Fibroblast of the aortic adventitia (primary cell): ENCODE measurements at regions not wholly inside any gene's neighbourhood (a gene's known extent, or its start where the extent isn't known, plus 50 kb on each side); places are given as distances from the start of the nearest gene placed in this dataset.
"Not testable (repeated sequence)": the region's sequence is repeated elsewhere in the genome, so short reads cannot be mapped to it uniquely, and the experiment has no call there.

Experiments used
- DNase-seq: peaks from one replicate; pipeline ENCODE4 v3.0.0-alpha.2; 2010; ENCODE audit warnings: low read depth
- H3K4me3 ChIP-seq: 2 replicates; pipeline ENCODE4 v1.5.1; 2011; ENCODE audit warnings: low read depth, mild to moderate bottlenecking, control low read depth, low read length, moderate library complexity
- CTCF ChIP-seq: IDR thresholded peaks from 2 replicates; pipeline ENCODE4 v1.5.1; 2011; ENCODE audit warnings: mild to moderate bottlenecking, low read length, control low read depth, inconsistent platforms; ENCODE audit not compliant: insufficient read depth

- no peak for DNase-seq
- no peak overlapping the region for H3K4me3 ChIP-seq
- TF ChIP-seq CTCF = no peak
These were observed 176.1 kb downstream of the KLF13 start for GRCh38 chr15:31502541-31503229.

GRCh38 chr15:31503256-31503655 lies 176.6 kb downstream of the KLF13 start:
- no peak for TF ChIP-seq CTCF
- no peak overlapping the region for H3K4me3 ChIP-seq

GRCh38 chr15:31503758-31504461 lies 177.3 kb downstream of the KLF13 start:
- TF ChIP-seq CTCF = no peak
- no peak overlapping the region for H3K4me3 ChIP-seq
- DNase-seq = no peak

More at GRCh38 chr15:31503256-31503655, 176.6 kb downstream of the KLF13 start:
- DNase-seq = no peak

GRCh38 chr15:31504462-31504839 lies 177.8 kb downstream of the KLF13 start:
- TF ChIP-seq CTCF = no peak
- DNase-seq = no peak
- H3K4me3 ChIP-seq = no peak overlapping the region

GRCh38 chr15:31507573-31507972 lies 180.9 kb downstream of the KLF13 start:
- H3K4me3 ChIP-seq, DNase-seq: not testable (repeated sequence)

GRCh38 chr15:31508656-31509055 lies 182.0 kb downstream of the KLF13 start:
- DNase-seq = no peak
- TF ChIP-seq CTCF = no peak
- no peak overlapping the region for H3K4me3 ChIP-seq

- no peak overlapping the region for H3K4me3 ChIP-seq
- no peak for TF ChIP-seq CTCF
- DNase-seq = no peak
These were observed 183.4 kb downstream of the KLF13 start for GRCh38 chr15:31510057-31510456.
